ENCODE measurements at regions not wholly inside any gene's neighbourhood (a gene's known extent, or its start where the extent isn't known, plus 50 kb on each side); places are given as distances from the start of the nearest gene placed in this dataset.
A peak's percentile ranks its signal among the peaks of the same experiment; 100 is the strongest.

- no peak for DNase-seq
These were observed 355.9 kb upstream of the AJAP1 start for GRCh38 chr1:4298361-4299083.

- no peak for DNase-seq
These were observed 353.4 kb upstream of the AJAP1 start for GRCh38 chr1:4301007-4301406.

GRCh38 chr1:4303303-4303702 is 351.1 kb upstream of the AJAP1 start:
- no peak for DNase-seq

DNA sequence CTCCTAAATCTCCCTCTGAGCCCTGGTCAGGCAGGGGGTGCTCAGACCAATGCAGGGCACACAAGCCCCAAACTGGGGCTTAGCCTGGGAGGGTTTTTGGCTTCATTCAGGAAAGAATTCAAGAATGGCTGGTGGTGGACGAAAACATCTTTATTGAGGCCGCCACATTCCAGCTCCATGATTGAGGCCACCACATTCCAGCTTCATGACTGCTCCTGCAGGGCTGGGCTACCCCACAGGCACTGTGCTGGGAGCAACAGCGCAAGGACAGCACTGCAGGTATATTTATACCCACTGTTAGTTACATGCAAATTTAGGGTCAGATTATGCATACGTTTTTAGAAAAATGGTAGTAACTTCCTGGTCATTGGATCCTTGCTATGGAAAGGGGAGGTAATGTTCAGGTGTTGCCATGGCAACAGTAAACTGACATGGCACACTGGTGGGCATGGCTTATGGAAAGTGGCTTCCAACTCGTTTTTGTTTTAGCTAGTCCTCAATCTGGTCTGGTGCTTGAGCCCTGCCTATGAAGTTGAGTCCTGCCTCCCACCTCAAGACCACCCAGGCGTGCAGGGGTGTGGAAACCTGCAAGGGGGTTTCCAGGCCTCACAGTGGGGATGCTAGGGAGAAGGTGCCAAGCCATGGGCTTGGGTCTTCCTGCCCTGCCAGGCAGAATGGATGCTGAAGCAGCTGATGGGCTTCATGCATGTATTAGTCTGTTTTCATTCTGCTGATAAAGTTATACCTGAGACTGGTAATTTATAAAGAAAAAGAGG is 348.7 kb upstream of the AJAP1 start:
- no peak for DNase-seq

GRCh38 chr1:4306559-4307467 is 347.6 kb upstream of the AJAP1 start:
- DNase-seq, result no peak

DNA sequence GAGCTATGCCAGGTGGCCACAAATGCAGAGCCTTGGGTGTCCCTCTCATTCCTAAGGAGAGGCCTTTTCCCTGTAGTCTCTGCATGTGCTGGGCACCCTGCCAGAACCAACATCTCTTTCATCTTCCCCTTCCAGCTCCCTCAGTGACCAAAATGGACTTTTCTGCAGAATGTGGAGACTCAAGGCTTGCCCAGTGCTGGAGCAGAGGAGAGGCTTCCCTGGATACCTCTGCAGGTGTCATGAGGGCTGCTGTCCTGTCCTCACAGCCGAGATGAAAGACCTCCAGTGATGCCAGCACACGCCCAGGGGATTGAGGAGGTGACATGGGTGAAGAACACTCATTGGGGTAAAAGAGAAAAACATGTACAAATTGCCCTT is 347.0 kb upstream of the AJAP1 start:
- DNase-seq, result no peak

DNA sequence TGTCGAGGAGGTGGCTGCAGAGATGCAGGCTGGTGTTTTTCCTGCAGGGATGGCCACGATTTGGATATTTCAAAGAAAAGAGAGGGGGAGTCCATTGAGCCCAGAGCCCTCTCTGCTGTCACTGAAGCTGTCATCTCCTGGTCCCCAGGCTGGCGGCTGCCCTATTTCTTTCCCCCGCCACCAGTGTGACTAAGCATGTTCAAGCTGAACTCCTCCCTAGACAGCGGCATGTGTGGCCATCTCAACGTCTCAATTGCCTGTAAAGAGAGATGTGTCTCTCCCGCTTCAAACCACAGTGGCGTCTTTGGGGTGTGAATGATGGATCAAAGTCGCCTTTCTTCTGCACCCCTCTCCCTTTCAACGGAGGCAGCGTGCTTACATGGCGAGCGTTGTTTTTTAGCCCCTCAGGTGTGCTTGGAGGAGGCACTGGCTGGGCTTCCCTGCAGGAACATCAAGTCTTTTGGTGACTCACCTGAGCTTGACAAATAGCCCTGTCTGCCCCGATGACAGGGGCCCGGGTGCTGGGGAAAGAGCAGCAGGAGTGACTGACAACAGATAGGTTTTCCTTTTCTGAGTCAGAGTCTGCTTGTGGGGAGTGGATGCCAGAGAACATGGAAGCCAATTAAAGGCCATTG is 346.4 kb upstream of the AJAP1 start:
- DNase-seq, result no peak

DNA sequence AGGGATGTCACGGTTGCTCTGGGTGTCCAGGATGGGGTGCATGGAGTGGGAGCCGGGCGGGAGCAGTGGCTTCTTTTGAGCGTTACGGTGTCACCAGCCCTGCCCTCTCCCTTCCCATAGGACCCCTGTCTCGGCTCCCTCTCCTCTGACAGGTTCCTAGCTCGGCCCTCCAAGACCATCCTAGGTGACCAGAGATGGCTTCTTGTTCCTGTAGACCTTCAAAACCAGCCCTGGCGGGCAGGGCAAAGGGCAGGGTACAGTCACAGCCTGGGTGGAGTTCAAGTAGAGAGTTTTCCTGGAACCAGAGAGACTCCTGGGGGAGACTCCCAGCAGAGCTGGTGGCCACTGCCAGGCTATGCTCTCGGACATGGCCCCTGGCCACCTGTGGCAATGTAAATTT is 345.6 kb upstream of the AJAP1 start:
- DNase-seq, result no peak

DNA sequence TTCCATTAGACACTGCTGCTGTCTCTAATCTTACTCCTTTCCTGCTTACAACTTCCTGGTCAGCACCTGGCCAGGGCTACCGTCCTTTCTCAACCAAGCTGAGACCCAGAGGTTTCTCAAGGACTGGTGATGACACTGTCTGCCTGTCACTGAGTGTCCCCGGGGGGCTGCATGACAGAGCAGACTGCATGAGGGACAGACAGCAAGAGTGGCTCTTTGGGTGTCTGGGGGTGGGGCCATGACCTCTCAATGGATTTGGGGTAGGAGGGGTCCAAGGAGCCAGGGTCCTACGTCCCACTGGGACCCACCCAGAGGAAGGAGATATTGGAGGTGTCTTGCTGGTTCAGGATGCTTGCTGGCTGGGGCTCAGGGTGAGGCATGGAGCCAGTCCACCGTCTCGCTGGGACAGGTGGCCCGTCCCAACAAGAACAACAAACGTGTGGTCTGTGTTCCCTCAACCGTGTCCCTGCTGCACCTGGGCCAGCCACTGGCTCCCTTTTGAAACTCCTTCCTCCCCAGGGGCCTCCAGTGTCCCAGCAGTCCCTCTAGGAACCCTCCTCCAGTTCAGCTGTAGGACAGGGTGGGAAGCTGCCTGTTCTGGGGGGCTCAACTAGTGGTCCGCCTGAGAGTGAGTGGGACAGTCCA is 344.6 kb upstream of the AJAP1 start:
- DNase-seq, result no peak

- no peak for DNase-seq
These were observed 343.9 kb upstream of the AJAP1 start for GRCh38 chr1:4310396-4310923.

- no peak for DNase-seq
These were observed 342.4 kb upstream of the AJAP1 start for GRCh38 chr1:4312024-4312423.

- no peak for DNase-seq
These were observed 339.2 kb upstream of the AJAP1 start for GRCh38 chr1:4315202-4315601.

DNA sequence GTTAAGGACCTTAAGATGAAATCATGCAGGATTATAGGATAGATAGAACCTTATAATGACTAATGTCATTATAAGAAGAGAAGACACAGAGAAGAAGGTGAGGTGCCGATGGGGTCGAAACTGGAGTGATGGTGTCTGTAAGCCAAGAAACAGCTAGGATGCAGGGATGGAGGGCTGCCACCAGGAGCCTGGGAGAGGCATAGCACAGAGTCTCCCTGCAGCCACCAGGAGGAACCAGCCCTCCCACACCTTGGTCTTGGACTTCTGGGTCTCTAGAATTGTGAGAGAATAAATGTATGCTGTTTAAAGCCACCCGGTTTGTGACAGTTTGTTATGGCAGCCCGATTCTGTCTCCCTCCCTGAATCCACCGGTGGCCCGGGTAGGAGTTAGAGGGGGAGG is 337.2 kb upstream of the AJAP1 start:
- no peak for DNase-seq

DNA sequence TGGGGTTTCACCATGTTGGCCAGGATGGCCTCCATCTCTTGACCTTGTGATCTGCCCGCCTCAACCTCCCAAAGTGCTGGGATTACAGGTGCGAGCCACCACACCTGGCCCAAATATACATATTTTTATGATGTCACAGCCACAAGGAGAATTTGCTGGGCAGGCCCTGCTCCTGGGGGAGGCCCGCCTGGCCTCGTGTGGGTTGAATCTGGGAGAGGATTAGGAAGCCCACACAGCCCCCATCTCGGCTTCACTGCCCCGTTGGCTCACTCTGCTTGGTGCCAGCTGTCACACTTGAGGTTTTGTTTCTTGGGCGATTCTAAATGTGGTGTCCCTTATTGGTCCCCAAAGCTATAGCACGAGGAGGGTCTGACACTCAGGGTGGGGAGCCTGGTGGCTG is 335.7 kb upstream of the AJAP1 start:
- no peak for DNase-seq

DNA sequence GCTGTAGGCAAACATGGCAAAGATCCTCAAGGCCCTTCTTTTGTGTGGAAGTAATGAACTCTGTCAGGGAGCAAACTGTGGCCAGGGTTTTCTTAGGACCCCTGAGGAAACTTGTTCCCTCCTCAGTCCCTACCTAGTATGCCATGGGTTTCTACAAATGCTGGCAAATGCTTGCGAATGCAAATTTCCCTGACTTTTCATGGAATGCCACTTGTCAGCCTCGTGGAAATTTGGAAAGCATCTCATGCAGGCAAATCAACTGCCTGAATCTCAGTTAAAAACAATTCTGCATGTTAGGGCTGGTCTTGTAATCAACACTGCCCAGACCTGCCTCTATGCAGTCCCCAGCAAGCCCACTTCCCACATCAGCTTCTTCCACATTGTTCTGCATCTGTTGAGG is 334.9 kb upstream of the AJAP1 start:
- peak; percentile 27 for DNase-seq

- no peak for DNase-seq
These were observed 331.5 kb upstream of the AJAP1 start for GRCh38 chr1:4322881-4323280.

- DNase-seq, result no peak
These were observed 331.1 kb upstream of the AJAP1 start for GRCh38 chr1:4323309-4323708.

- no peak for DNase-seq
These were observed 329.9 kb upstream of the AJAP1 start for GRCh38 chr1:4324525-4324924.

DNA sequence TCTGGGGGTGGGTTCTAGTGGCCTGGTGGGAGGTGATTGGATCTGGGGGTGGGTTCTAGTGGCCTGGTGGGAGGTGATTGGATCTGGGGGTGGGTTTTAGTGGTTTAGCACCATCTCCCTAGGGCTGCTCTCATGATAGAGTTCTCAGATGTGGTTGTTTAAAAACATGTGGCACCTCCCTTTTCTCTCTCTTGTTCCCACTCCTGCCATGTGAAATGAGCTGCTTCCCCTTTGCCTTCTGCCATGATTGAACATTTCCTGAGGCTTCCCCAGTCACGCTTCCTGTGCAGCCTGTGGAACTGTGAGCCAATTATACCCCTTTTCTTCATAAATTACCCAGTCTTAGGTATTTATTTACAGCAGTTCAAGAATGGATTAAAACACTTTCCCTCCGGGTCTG is 327.3 kb upstream of the AJAP1 start:
- no peak for DNase-seq

DNA sequence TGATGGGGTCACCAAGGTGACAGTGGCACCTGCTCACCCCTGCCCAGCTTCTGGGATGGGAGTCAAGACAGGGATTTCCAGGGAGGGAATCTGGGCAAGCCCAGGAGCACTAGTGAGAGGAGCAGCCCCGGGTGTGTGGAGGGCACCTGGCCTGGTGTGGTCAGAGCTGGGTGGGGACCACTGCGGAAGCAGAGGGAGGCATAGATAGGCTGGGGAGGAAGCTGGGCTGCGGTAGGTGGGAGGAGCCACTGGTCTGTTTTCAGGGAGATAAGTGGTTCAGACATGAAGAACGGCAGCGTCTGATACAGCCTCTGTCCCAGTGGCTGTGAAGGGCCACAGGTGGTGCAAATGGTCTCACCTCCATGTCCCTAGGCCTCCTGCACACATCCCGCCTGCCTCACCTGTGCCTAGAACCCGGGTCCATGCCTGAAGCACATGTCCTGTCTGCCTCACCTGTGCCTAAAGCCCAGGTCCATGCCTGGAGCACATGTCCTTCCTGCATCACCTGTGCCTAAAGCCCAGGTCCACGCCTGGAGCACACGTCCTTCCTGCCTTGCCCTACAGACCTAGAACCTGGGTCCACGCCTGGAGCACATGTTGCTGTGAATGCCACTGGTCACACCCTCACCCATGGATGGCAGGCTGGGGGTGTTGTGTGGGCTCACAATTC is 325.9 kb upstream of the AJAP1 start:
- DNase-seq, result no peak
